CD4-positive, alpha-beta T cell treated with Interferon gamma for 1 hour (primary cell): ENCODE measurements at regions not wholly inside any gene's neighbourhood (a gene's known extent, or its start where the extent isn't known, plus 50 kb on each side); places are given as distances from the start of the nearest gene placed in this dataset.

Experiments
- DNase-seq: peaks from one replicate; pipeline ENCODE4 v3.0.0-alpha.2; 2020

GRCh38 chr11:71307811-71308645 lies 55.7 kb upstream of the SHANK2 start:
- DNase-seq, result no peak

GRCh38 chr11:71305451-71306125 lies 53.2 kb upstream of the SHANK2 start:
- DNase-seq, result no peak

GRCh38 chr11:71305041-71305440 lies 52.7 kb upstream of the SHANK2 start:
- no peak for DNase-seq

GRCh38 chr11:71304491-71304890 lies 52.1 kb upstream of the SHANK2 start:
- no peak for DNase-seq

DNA sequence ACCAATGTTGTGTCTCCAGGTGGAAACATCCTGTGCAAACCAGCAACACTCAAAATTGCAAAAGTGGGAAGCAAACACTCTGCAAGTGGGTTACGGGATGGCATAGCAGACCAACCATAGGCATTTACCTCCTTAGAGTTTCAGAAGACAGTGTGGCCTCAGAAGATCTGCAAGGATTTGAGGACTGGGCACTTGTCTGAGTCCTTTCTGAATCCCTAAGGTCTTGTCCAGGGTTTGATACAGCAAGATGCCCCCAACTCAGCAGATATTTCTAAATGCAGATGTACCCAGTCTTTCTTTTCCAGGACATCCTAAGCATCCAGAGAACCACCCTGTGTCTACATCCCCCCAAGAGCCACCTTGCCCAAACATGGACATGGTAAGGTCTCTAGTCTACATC lies 51.7 kb upstream of the SHANK2 start:
- DNase-seq, result no peak

DNA sequence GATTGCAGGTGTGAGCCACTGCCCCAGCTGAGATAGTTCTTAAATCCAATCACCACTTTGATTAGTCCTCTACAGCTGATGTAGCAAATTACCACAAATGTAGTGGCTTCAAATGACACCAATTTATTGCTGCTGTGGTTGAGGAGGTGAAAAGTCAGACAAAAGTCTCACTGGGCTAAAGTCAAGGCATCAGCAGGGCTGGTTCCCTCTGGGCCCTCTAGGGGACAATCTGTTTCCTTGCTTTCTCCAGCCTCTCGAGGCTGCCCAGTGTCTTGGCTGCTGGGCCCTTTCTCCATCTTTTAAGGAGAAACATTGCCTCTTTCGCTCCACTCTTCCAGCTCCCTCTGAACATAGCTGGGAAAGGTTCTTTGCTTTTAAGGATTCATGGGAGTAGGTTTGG lies 50.5 kb upstream of the SHANK2 start:
- no peak for DNase-seq

DNA sequence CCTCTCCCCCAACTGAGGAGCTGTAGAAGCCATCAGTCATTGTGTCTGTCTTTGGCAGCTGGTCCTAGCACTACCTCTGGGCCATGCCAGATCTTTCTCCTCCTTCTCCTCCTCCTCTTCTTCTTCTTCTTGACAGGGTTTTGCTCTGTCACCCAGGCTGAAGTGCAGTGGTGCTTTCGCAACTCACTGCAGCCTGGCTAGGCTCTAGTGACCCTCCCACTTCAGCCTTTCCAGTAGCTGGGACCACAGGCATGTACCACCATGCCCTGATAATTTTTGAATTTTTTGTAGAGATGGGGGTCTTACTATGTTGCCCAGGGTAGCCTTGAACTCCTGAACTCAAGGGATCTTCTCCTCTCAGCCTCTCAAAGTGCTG lies 50.1 kb upstream of the SHANK2 start:
- DNase-seq, result no peak
